K562 (cell line): ENCODE measurements at regions not wholly inside any gene's neighbourhood (a gene's known extent, or its start where the extent isn't known, plus 50 kb on each side); places are given as distances from the start of the nearest gene placed in this dataset.
A peak's percentile ranks its signal among the peaks of the same experiment; 100 is the strongest.

ENCODE experiments used
- ATAC-seq: fragments of 200-7000 bp; cut with Tn5 transposase; 3 replicates; pipeline ENCODE4 v1.9.1; 2020; ENCODE audit warnings: moderate library complexity
- BruUV-seq: library from RNA; stranded (reverse); fragments of 400-500 nt; replicated peaks from 2 replicates; lab custom pipeline; 2021; lab: Mats Ljungman, UMichigan
- CTCF ChIA-PET: fragments of 300-600 bp; formaldehyde crosslinking; extraction: SDS; loops from one replicate; lab custom pipeline; 2021; ENCODE audit warnings: low intra/inter-chr PET ratio; lab: Yijun Ruan, JAX
- POLR2A ChIA-PET: fragments of 300-600, 350-650 bp; sonication (Branson Sonifier 250); formaldehyde crosslinking; extraction: SDS; loops from one replicate; lab custom pipeline; 2021; ENCODE audit warnings: antibody characterized with exemption, inconsistent platforms; lab: Yijun Ruan, JAX
- DNase-seq, 4 experiments: peaks; one replicate each; pipeline versions ENCODE4 v3.0.0 to v3.0.0-alpha.2; 2011 to 2018; ENCODE audit warnings: low spot score in 3 of 4, mixed read lengths in 3 of 4; ENCODE audit errors: extremely low read depth in 1 of 4
- FAIRE-seq: peaks from 2 replicates; lab custom pipeline; 2011; peaks lifted over from hg19 to GRCh38; lab: Jason Lieb, UNC
- H2AFZ ChIP-seq: 2 replicates; pipeline ENCODE4 v1.6.0; 2011; ENCODE audit warnings: low read depth, low read length, control low read depth, inconsistent platforms
- H3K27ac ChIP-seq: fragments of 200-600 bp; 3 replicates; pipeline ENCODE4 v1.8.0; 2011; ENCODE audit warnings: low read depth, mild to moderate bottlenecking, control low read depth, inconsistent platforms, low read length, moderate library complexity, mixed read lengths; ENCODE audit errors: extremely low read depth
- H3K27me3 ChIP-seq, 2 experiments: fragments of 300-600 bp in 1 of 2; 2 replicates in 1 of 2; 3 replicates in 1 of 2; pipeline versions ENCODE4 v1.6.0 to v1.8.0; 2011; ENCODE audit warnings: inconsistent platforms in 2 of 2, low read length in 2 of 2, mild to moderate bottlenecking in 1 of 2, mixed read lengths in 1 of 2, moderate library complexity in 1 of 2; ENCODE audit not compliant: control insufficient read depth in 2 of 2, insufficient read depth in 2 of 2
- H3K36me3 ChIP-seq: fragments of 300-600 bp; 3 replicates; pipeline ENCODE4 v1.8.0; 2011; ENCODE audit warnings: mild to moderate bottlenecking, low read length, inconsistent platforms; ENCODE audit not compliant: control insufficient read depth, insufficient read depth
- H3K4me1 ChIP-seq, 2 experiments: fragments of 200-600 bp in 1 of 2; replicated peaks in 1 of 2; 2 replicates in 1 of 2; 3 replicates in 1 of 2; pipeline versions ENCODE4 v1.5.1 to v1.8.0; 2011; ENCODE audit warnings: inconsistent platforms in 2 of 2, low read length in 2 of 2, mild to moderate bottlenecking in 1 of 2, mixed read lengths in 1 of 2, moderate library complexity in 1 of 2; ENCODE audit not compliant: control insufficient read depth in 2 of 2, insufficient read depth in 2 of 2
- H3K4me2 ChIP-seq: 2 replicates; pipeline ENCODE4 v1.6.1; 2011; ENCODE audit warnings: low read length, control low read depth, inconsistent platforms, mixed read lengths; ENCODE audit not compliant: insufficient read depth
- H3K4me3 ChIP-seq: fragments of 200-600 bp; sonication (generic), shearing (Covaris generic); 2 replicates; pipeline ENCODE4 v1.5.1; 2016; ENCODE audit warnings: control low read depth, inconsistent platforms
- H3K79me2 ChIP-seq: fragments of 200-600 bp; 3 replicates; pipeline ENCODE4 v1.8.0; 2011; ENCODE audit warnings: low read length, inconsistent platforms; ENCODE audit not compliant: control insufficient read depth, insufficient read depth
- H3K9ac ChIP-seq, 2 experiments: 2 replicates each; pipeline versions ENCODE4 v1.6.0 to v1.6.1; 2011; ENCODE audit warnings: low read depth in 2 of 2, low read length in 2 of 2, control low read depth in 1 of 2, inconsistent platforms in 1 of 2, mild to moderate bottlenecking in 1 of 2, mixed read lengths in 1 of 2; ENCODE audit not compliant: insufficient read depth in 1 of 2
- H3K9me1 ChIP-seq: one replicate; pipeline ENCODE4 v1.6.0; 2011; ENCODE audit warnings: inconsistent platforms, mild to moderate bottlenecking, low read length, moderate library complexity; ENCODE audit not compliant: control insufficient read depth, insufficient read depth
- H3K9me3 ChIP-seq: replicated peaks from 2 replicates; pipeline ENCODE4 v1.5.1; 2011; ENCODE audit warnings: low read depth, low read length, inconsistent platforms; ENCODE audit not compliant: control insufficient read depth, insufficient read depth
- H4K20me1 ChIP-seq: replicated peaks from 2 replicates; pipeline ENCODE4 v1.6.1; 2011; ENCODE audit warnings: low read length, inconsistent platforms, mixed read lengths; ENCODE audit not compliant: control insufficient read depth, insufficient read depth
- MGA ChIP-seq: fragments of 450-650 bp; IDR thresholded peaks from 2 replicates; pipeline ENCODE4 v1.6.1; 2016; ENCODE audit warnings: mild to moderate bottlenecking, moderate library complexity
- RNF2 ChIP-seq: sonication (generic); IDR thresholded peaks from 2 replicates; pipeline ENCODE4 v1.6.1; 2016
- ZNF3 ChIP-seq: fragments of 250-450 bp; sonication (Bioruptor Pico); IDR thresholded peaks from 2 replicates; pipeline ENCODE4 v1.5.0; 2021; ENCODE audit warnings: mild to moderate bottlenecking, moderate library complexity
- ZNF77 ChIP-seq: fragments of 250-450 bp; sonication (Bioruptor Pico); IDR thresholded peaks from 2 replicates; pipeline ENCODE4 v1.5.0; 2020
- WGBS: fragments of 100-300 bp; shearing (Covaris generic); methylation state at CpG from one replicate; pipeline ENCODE4 v1.1.6; 2016; ENCODE audit warnings: low coverage, mixed read lengths; ENCODE audit not compliant: insufficient coverage; ENCODE audit errors: missing lambda C conversion rate; 5-methylcytosine and 5-hydroxymethylcytosine counted together
- in situ Hi-C: fragments of 300-500 bp; cut with MboI; formaldehyde crosslinking; loops from 4 replicates; pipeline ENCODE4 v1.15.0; 2018; ENCODE audit warnings: inconsistent platforms, mixed read lengths
- intact Hi-C: fragments of 100-400 bp; cut with micrococcal nuclease; formaldehyde crosslinking; loops from 2 replicates; pipeline ENCODE4 v1.14.2; 2022

GRCh38 chr1:201597551-201598230, 58.8 kb downstream of the NAV1 start:
- intact Hi-C loops = no loop called here
- peak overlapping the region in 1 of 2 experiments; percentile 54; a peak in 1 of 4 replicates for H3K9ac ChIP-seq
- no peak overlapping the region for H3K4me2 ChIP-seq

GRCh38 chr1:201598396-201598795, 59.5 kb downstream of the NAV1 start:
- Histone ChIP-seq H3K9me1 (no peaks in the 10 kb centered on the region), H3K4me2 (no peak overlapping the region), H3K4me1 (peaks cover 21% of the 10 kb centered on the region in 2 experiments), H3K4me3 (no peak overlapping the region), H3K9ac (no peak overlapping the region), H3K36me3 (no peaks in the 10 kb centered on the region), H2AFZ (no peak overlapping the region), H3K27me3 (peaks cover 0 to 17% of the 10 kb centered on the region in 2 experiments; a peak in 3 of 5 replicates), H3K79me2 (no peaks in the 10 kb centered on the region), H4K20me1 (no peaks in the 10 kb centered on the region; the same call in 1 of the 2 replicates), H3K27ac (no peak overlapping the region), H3K9me3 (no peaks in the 10 kb centered on the region)
- intact Hi-C loops (no loop called here), in situ Hi-C loops (no loop called here)
- DNase-seq (no peak), FAIRE-seq (no peak), ATAC-seq (no peak)
- POLR2A ChIA-PET = interaction anchor here (0.5 to 1.6 kb wide), 6 partner anchors 10 to 348 kb away, joined by 3 to 5 read pairs (median 3); partner anchors contain the start of gene LMOD1
- no TSS peak for BruUV-seq
- WGBS = 44% methylated on average over 9 of the region's 10 CpGs
- CTCF ChIA-PET = no interaction called here
- TF ChIP-seq MGA (peak; percentile 10; the same call in 1 of the 2 replicates), ZNF3 (CRISPR knock-in tag) (no peak)

More at GRCh38 chr1:201597551-201598230, 58.8 kb downstream of the NAV1 start:
- H2AFZ ChIP-seq = no peak overlapping the region
- H4K20me1 ChIP-seq = no peaks in the 10 kb centered on the region; the same call in 1 of the 2 replicates
- H3K27me3 ChIP-seq = peaks cover 0 to 21% of the 10 kb centered on the region in 2 experiments; a peak in 3 of 5 replicates
- ATAC-seq = no peak
- H3K9me3 ChIP-seq = no peaks in the 10 kb centered on the region
- H3K4me1 ChIP-seq = peaks cover 16 to 18% of the 10 kb centered on the region in 2 experiments
- no peaks in the 10 kb centered on the region for H3K36me3 ChIP-seq
- WGBS = 34% methylated on average over 15 of the region's 15 CpGs
- in situ Hi-C loops = no loop called here
- POLR2A ChIA-PET = interaction anchor here (0.5 to 1.6 kb wide), 7 partner anchors 11 to 349 kb away, joined by 3 to 6 read pairs (median 3); partner anchors contain the start of gene LMOD1
- CTCF ChIA-PET = no interaction called here
- BruUV-seq = no TSS peak
- TF ChIP-seq RNF2 = no peak
- TF ChIP-seq ZNF77 (CRISPR knock-in tag) = no peak
- no peaks in the 10 kb centered on the region for H3K79me2 ChIP-seq
- H3K4me3 ChIP-seq = no peak overlapping the region
- DNase-seq = no peak
- no peaks in the 10 kb centered on the region for H3K9me1 ChIP-seq
- H3K27ac ChIP-seq = no peak overlapping the region
- FAIRE-seq = no peak
